ENCODE measurements at regions not wholly inside any gene's neighbourhood (a gene's known extent, or its start where the extent isn't known, plus 50 kb on each side); places are given as distances from the start of the nearest gene placed in this dataset.

DNA sequence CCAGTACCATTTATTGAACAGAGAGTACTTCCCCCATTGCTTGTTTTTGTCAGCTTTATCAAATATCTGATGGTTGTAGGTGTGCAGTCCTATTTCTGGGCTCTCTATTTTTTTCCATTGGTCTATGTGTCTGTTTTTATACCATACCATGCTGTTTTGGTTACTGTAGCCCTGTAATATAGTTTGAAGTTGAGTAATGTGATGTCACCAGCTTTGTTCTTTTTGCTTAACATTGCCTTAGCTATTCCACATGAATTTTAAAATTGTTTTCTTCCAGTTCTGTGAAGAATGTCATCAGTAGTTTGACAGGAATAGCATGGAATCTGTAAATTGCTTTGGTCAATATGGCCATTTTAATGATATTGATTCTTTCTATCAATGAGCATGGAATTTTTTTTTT is 140.5 kb upstream of the RHOBTB1 start:
- Histone ChIP-seq H3K4me1 (ENCODE audit: control insufficient read depth, insufficient read depth, low read length) (no peaks in the 10 kb centered on the region), H3K4me2 (ENCODE audit: low read depth, low read length) (no peak overlapping the region), H3K27me3 (ENCODE audit: control insufficient read depth, insufficient read depth, low read length) (no peaks in the 10 kb centered on the region; the same call in 1 of the 2 replicates), H3K36me3 (ENCODE audit: control insufficient read depth, insufficient read depth, low read length) (no peaks in the 10 kb centered on the region), H3K9me1 (ENCODE audit: insufficient read depth, low read length) (no peaks in the 10 kb centered on the region), H3K4ac (ENCODE audit: low read depth, low read length) (no peak overlapping the region), H3K56ac (ENCODE audit: extremely low read depth, insufficient read depth, low read length) (no peak overlapping the region), H3K9me3 (ENCODE audit: control insufficient read depth, insufficient read depth, low read length) (no peaks in the 10 kb centered on the region), H4K5ac (ENCODE audit: low read depth, low read length) (no peak overlapping the region), H4K91ac (ENCODE audit: insufficient read depth, low read depth, low read length) (no peak overlapping the region), H3K14ac (replicated peaks; ENCODE audit: low read depth, low read length) (no peak overlapping the region), H2AK5ac (ENCODE audit: low read depth, low read length) (no peak overlapping the region), H2BK120ac (ENCODE audit: low read depth, low read length) (no peak overlapping the region), H2AFZ (replicated peaks; ENCODE audit: low read length, poor library complexity) (no peak overlapping the region), H4K20me1 (ENCODE audit: insufficient read depth, low read length) (no peaks in the 10 kb centered on the region), H3K79me1 (ENCODE audit: low read depth in 1 of 2, low read length in 2 of 2) (no peaks in the 10 kb centered on the region), H2BK15ac (ENCODE audit: low read depth, low read length) (no peak overlapping the region), H3K9ac (ENCODE audit: low read depth, low read length) (no peak overlapping the region), H2BK20ac (ENCODE audit: low read depth, low read length) (no peak overlapping the region), H3K27ac (ENCODE audit: insufficient read depth, low read length) (no peak overlapping the region), H3K23ac (ENCODE audit: low read depth, low read length) (no peak overlapping the region), H4K8ac (ENCODE audit: low read depth in 2 of 2, low read length in 2 of 2) (no peak overlapping the region), H2AK9ac (replicated peaks; ENCODE audit: low read depth, low read length, poor library complexity) (no peak overlapping the region), H3K4me3 (ENCODE audit: insufficient read depth, low read depth, low read length) (no peak overlapping the region), H3K18ac (ENCODE audit: low read depth, low read length) (no peak overlapping the region), H2BK5ac (ENCODE audit: low read depth, low read length, poor library complexity, severe bottlenecking) (no peak overlapping the region)
- in situ Hi-C loops (cut with MboI; ENCODE audit: low sequenced_read_pairs): no loop called here
- ChIA-PET CTCF (no interaction called here), POLR2A (ENCODE audit: unreplicated experiment) (no interaction called here)
- no peak for DNase-seq
- no peak for ATAC-seq (ENCODE audit: low read depth)
- intact Hi-C loops (cut with micrococcal nuclease): no loop called here
- dilution Hi-C loops (cut with HindIII; ENCODE audit: low sequenced_read_pairs, unreplicated experiment): no loop called here
- no TSS peak for BruUV-seq (replicated peaks)
- TF ChIP-seq MAZ (IDR thresholded peaks at IDR 0.05; ENCODE audit: borderline replicate concordance, low read depth, low read length) (no peak), BHLHE40 (IDR thresholded peaks at IDR 0.05; ENCODE audit: low read depth, low read length) (no peak), RFX5 (IDR thresholded peaks at IDR 0.05; ENCODE audit: low read depth, low read length) (no peak), SMC3 (IDR thresholded peaks at IDR 0.05; ENCODE audit: low read depth, low read length) (no peak), MAFK (IDR thresholded peaks at IDR 0.05; ENCODE audit: low read depth, low read length) (no peak), FOS (IDR thresholded peaks at IDR 0.05; ENCODE audit: low read depth, low read length) (no peak), CHD1 (IDR thresholded peaks at IDR 0.05; ENCODE audit: low read depth, low read length) (no peak), POLR2A (IDR thresholded peaks at IDR 0.05; ENCODE audit: low read depth, low read length) (no peak), CEBPB (IDR thresholded peaks at IDR 0.05; ENCODE audit: low read depth, low read length) (no peak), MXI1 (IDR thresholded peaks at IDR 0.05; ENCODE audit: borderline replicate concordance, low read depth, low read length) (no peak)
- TF ChIP-seq, protein P1, sequence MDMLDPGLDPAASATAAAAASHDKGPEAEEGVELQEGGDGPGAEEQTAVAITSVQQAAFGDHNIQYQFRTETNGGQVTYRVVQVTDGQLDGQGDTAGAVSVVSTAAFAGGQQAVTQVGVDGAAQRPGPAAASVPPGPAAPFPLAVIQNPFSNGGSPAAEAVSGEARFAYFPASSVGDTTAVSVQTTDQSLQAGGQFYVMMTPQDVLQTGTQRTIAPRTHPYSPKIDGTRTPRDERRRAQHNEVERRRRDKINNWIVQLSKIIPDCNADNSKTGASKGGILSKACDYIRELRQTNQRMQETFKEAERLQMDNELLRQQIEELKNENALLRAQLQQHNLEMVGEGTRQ (IDR thresholded peaks at IDR 0.05; ENCODE audit: low read depth, low read length): no peak
